Effector memory CD4-positive, alpha-beta T cell (primary cell): ENCODE measurements at regions not wholly inside any gene's neighbourhood (a gene's known extent, or its start where the extent isn't known, plus 50 kb on each side); places are given as distances from the start of the nearest gene placed in this dataset.

Experiments
- DNase-seq, 3 donors: peaks; one replicate each; pipeline ENCODE4 v3.0.0-alpha.2; 2020
- H3K27ac ChIP-seq: 2 replicates; pipeline ENCODE4 v1.7.0; 2013; ENCODE audit warnings: mild to moderate bottlenecking, low read length, moderate library complexity; ENCODE audit not compliant: insufficient read depth, poor library complexity, severe bottlenecking
- H3K27me3 ChIP-seq: replicated peaks from 2 replicates; pipeline ENCODE4 v1.7.0; 2013; ENCODE audit warnings: mild to moderate bottlenecking, low read length; ENCODE audit not compliant: insufficient read depth, control insufficient read depth, poor library complexity, severe bottlenecking
- H3K36me3 ChIP-seq: 2 replicates; pipeline ENCODE4 v1.7.0; 2013; ENCODE audit warnings: mild to moderate bottlenecking, low read length, moderate library complexity; ENCODE audit not compliant: control insufficient read depth, insufficient read depth
- H3K4me1 ChIP-seq: 2 replicates; pipeline ENCODE4 v1.7.0; 2013; ENCODE audit warnings: low read length, mild to moderate bottlenecking; ENCODE audit not compliant: control insufficient read depth, insufficient read depth, poor library complexity, severe bottlenecking
- H3K4me3 ChIP-seq: 2 replicates; pipeline ENCODE4 v1.7.0; 2013; ENCODE audit warnings: low read length, low read depth, mild to moderate bottlenecking; ENCODE audit not compliant: insufficient read depth, poor library complexity, severe bottlenecking
- H3K9me3 ChIP-seq: 2 replicates; pipeline ENCODE4 v1.7.0; 2013; ENCODE audit warnings: mild to moderate bottlenecking, low read length, moderate library complexity; ENCODE audit not compliant: control insufficient read depth

DNA sequence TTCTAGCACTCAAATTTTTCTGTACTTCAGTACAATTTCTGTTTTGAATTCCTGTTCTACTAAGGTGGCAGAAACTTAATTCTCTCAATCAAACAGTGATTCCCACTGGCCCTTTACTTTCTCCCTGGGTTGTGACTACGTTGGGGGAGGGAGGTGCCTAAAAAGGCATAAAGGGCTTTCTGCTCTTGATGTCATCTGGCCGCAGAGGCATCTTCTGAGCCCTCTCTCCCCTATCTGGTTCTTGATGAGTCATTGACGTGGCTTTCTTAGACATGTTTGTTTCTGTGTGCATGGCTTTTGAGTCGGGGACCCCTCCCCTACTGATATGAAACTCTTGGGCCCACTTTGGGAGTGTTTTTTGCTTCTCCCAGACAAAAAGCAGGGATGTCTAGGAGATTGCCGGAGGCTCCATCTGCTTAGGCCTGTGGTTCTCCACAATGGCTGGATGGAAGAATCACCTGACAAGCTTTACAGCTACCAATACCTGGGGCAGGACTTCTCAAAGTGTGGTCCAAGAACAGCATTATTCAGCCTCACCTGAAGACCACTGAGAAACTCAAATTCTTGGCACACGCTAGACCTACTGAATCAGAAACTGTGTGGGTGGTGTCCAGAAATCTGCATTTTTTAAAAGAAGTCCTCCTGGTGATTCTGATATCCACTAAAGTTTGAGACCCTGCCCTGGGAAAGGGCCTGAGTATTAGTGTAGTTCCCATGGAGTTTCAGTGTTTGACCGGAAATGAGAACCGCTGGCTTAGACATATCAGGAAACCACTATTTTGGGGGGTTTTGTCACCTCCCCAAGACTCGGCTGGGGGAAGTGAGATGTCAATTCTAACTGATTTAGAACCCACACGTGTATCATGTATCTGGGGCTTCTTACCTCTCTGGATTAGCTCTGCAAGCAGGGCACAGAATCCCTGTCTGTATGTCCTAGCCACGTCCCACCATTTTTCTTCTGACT is 395.7 kb upstream of the PDE3A start:
- Histone ChIP-seq H3K27me3 (no peaks in the 10 kb centered on the region), H3K27ac (no peak overlapping the region), H3K9me3 (no peaks in the 10 kb centered on the region), H3K36me3 (no peaks in the 10 kb centered on the region), H3K4me1 (no peaks in the 10 kb centered on the region), H3K4me3 (no peak overlapping the region)
- DNase-seq, result no peak

- H3K4me1 ChIP-seq, result no peaks in the 10 kb centered on the region
- H3K27ac ChIP-seq, result no peak overlapping the region
- H3K9me3 ChIP-seq, result no peaks in the 10 kb centered on the region
- H3K36me3 ChIP-seq, result no peaks in the 10 kb centered on the region
- no peak overlapping the region for H3K4me3 ChIP-seq
- no peaks in the 10 kb centered on the region for H3K27me3 ChIP-seq
- no peak for DNase-seq
Measured at GRCh38 chr12:19978193-19978592, 390.1 kb upstream of the PDE3A start.

GRCh38 chr12:19979584-19979983 is 388.8 kb upstream of the PDE3A start:
- no peaks in the 10 kb centered on the region for H3K4me1 ChIP-seq
- no peak overlapping the region for H3K27ac ChIP-seq
- H3K4me3 ChIP-seq, result no peak overlapping the region
- DNase-seq, result no peak
- H3K27me3 ChIP-seq, result no peaks in the 10 kb centered on the region
- no peaks in the 10 kb centered on the region for H3K36me3 ChIP-seq
- H3K9me3 ChIP-seq, result no peaks in the 10 kb centered on the region

- H3K27me3 ChIP-seq, result no peaks in the 10 kb centered on the region
- no peak overlapping the region for H3K4me3 ChIP-seq
- DNase-seq, result no peak
Measured at GRCh38 chr12:19981944-19982343, 386.4 kb upstream of the PDE3A start.

DNA sequence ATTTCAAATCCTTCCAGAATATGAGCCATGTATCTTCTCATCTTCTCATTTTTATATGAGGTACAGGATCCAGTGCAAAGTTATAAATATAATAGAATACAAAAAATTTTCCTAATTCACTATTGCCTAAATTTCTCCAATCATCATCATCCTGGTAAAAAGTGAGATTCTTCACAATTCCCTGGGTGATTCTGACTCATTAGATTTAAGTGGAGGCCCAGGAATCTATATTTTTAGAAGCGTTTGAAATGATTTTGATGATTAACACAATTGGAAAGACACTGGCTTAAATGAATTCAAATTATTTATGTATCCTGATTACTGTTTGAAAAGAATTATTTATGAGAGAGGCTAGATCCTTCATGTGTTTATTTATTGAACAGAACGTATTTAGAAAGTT is 380.3 kb upstream of the PDE3A start:
- Histone ChIP-seq H3K4me1 (no peaks in the 10 kb centered on the region), H3K4me3 (no peak overlapping the region), H3K36me3 (no peaks in the 10 kb centered on the region), H3K27ac (no peak overlapping the region), H3K9me3 (no peaks in the 10 kb centered on the region), H3K27me3 (no peaks in the 10 kb centered on the region)
- DNase-seq, result no peak

More at GRCh38 chr12:19981944-19982343, 386.4 kb upstream of the PDE3A start:
- H3K9me3 ChIP-seq, result no peaks in the 10 kb centered on the region
- H3K27ac ChIP-seq, result no peak overlapping the region
- no peaks in the 10 kb centered on the region for H3K36me3 ChIP-seq
- H3K4me1 ChIP-seq, result no peaks in the 10 kb centered on the region

DNA sequence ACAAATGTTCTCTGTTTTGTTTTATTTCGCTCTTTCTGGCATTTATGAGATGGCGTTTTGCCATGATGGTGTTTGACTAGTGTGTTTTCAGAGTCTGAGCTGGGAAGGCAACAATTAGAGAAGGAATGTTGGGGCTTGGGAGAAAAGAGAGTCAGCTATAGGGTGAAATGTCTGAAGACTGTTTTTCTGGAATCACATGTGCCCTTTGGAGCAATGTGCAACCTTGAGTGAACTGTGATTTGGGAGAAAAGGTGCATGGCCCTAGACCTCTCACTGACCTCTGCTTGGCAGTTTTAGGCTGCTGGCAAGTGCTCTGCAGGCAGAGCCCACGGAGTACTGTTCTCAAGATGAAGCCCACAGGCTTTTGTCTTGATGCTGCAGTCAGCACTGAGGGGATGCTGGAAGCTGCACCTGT is 379.9 kb upstream of the PDE3A start:
- no peaks in the 10 kb centered on the region for H3K36me3 ChIP-seq
- no peaks in the 10 kb centered on the region for H3K9me3 ChIP-seq
- no peak overlapping the region for H3K4me3 ChIP-seq
- no peak overlapping the region for H3K27ac ChIP-seq
- DNase-seq, result no peak
- H3K4me1 ChIP-seq, result no peaks in the 10 kb centered on the region
- no peaks in the 10 kb centered on the region for H3K27me3 ChIP-seq

GRCh38 chr12:19988948-19989347 is 379.4 kb upstream of the PDE3A start:
- Histone ChIP-seq H3K4me1 (no peaks in the 10 kb centered on the region), H3K36me3 (no peaks in the 10 kb centered on the region), H3K4me3 (no peak overlapping the region), H3K27ac (no peak overlapping the region), H3K9me3 (no peaks in the 10 kb centered on the region), H3K27me3 (no peaks in the 10 kb centered on the region)
- DNase-seq, result no peak

DNA sequence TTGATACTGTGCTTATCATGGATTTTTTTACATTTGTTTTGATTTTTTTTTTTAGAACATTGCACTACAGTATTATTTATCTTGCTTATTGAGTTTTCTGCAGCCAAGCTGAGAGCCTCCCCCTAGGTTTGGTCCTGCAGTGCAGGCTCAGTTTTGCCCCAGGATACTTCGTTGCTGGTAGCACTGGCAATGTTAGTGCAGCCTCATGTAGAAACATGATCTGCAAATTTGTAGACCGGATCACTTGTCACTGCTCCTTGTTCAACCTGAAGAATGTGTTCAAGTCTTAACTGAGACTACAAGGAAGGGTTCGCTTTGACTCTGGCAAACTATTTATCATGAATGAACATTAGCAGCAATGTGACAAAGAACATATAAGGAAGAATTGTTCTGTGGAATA is 377.2 kb upstream of the PDE3A start:
- H3K9me3 ChIP-seq, result no peaks in the 10 kb centered on the region
- no peak for DNase-seq

DNA sequence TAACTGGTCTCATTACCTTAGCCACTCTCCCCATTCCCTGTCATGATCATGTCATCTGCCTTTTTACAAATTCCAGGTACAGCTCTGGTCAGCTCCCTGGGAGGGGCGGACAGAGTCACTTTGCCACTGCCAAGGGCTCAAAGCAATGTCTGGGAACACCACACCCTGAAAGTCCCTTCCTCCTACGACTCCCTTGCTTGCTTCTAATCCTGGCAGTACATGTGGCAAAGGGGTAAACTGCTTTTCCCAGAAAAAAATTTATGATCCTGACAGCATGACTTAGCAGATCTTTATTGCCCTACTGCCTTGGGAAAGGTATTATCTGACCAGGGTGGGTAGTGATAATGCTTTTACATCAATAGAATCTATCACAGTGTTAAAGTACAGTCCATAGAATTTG is 376.0 kb upstream of the PDE3A start:
- Histone ChIP-seq H3K36me3 (no peaks in the 10 kb centered on the region), H3K9me3 (no peaks in the 10 kb centered on the region), H3K4me1 (no peaks in the 10 kb centered on the region), H3K27ac (no peak overlapping the region), H3K27me3 (no peaks in the 10 kb centered on the region), H3K4me3 (no peak overlapping the region)
- no peak for DNase-seq

More for the DNA sequence above, 377.2 kb upstream of the PDE3A start:
- Histone ChIP-seq H3K4me3 (no peak overlapping the region), H3K4me1 (no peaks in the 10 kb centered on the region), H3K27ac (no peak overlapping the region), H3K36me3 (no peaks in the 10 kb centered on the region), H3K27me3 (no peaks in the 10 kb centered on the region)

DNA sequence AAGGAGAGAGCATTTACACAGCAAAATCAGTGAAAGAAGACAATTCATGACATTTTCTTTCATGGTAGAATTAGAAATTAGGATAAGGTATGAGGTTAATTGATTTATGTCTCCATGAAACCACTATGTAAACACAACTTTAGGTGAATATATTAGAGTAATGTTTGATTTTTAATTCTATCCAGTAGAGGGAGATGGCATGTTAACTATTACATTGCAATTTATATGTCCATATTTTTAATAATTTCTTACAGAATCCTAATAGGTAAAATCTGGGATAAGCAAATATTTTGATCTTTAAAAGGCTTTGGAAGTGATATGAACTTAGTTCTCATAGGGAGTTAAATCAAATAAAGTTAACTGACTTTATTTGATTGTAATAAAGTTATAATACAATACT is 373.4 kb upstream of the PDE3A start:
- Histone ChIP-seq H3K36me3 (no peaks in the 10 kb centered on the region), H3K9me3 (no peaks in the 10 kb centered on the region)
- no peak for DNase-seq

More for the DNA sequence above, 373.4 kb upstream of the PDE3A start:
- no peak overlapping the region for H3K27ac ChIP-seq
- no peaks in the 10 kb centered on the region for H3K4me1 ChIP-seq
- no peak overlapping the region for H3K4me3 ChIP-seq
- H3K27me3 ChIP-seq, result no peaks in the 10 kb centered on the region
